COLO829 (cell line): ENCODE measurements at regions not wholly inside any gene's neighbourhood (a gene's known extent, or its start where the extent isn't known, plus 50 kb on each side); places are given as distances from the start of the nearest gene placed in this dataset.

Source experiments
- DNase-seq: peaks from one replicate; pipeline ENCODE4 v3.0.0; 2012; ENCODE audit warnings: low spot score

GRCh38 chr11:95717314-95717713 is 72.3 kb downstream of the FAM76B start:
- DNase-seq: no peak

GRCh38 chr11:95716266-95716665 is 73.3 kb downstream of the FAM76B start:
- peak; percentile 43 for DNase-seq

DNA sequence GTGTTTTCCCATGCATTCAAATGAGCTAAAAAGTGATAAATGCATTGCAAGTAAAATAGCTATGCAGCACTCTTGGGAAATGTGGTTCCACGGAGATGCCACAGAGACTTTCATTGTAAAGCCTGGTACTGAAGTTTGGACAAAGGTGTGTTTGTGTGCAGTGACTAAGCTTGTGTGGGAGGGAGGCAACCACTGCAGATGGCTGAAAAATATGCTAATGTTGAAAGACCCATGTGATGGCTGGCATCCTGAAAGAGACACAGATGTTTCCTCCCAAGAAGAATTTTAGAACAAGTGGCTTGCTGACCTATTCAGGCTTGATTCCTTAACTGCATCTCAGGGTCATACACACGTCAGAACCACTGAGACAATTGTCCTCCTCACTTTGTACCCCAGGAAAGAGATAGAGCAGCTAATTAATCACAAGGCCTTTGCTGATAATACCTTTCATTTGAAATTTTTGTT is 73.8 kb downstream of the FAM76B start:
- peak; percentile 80 for DNase-seq

DNA sequence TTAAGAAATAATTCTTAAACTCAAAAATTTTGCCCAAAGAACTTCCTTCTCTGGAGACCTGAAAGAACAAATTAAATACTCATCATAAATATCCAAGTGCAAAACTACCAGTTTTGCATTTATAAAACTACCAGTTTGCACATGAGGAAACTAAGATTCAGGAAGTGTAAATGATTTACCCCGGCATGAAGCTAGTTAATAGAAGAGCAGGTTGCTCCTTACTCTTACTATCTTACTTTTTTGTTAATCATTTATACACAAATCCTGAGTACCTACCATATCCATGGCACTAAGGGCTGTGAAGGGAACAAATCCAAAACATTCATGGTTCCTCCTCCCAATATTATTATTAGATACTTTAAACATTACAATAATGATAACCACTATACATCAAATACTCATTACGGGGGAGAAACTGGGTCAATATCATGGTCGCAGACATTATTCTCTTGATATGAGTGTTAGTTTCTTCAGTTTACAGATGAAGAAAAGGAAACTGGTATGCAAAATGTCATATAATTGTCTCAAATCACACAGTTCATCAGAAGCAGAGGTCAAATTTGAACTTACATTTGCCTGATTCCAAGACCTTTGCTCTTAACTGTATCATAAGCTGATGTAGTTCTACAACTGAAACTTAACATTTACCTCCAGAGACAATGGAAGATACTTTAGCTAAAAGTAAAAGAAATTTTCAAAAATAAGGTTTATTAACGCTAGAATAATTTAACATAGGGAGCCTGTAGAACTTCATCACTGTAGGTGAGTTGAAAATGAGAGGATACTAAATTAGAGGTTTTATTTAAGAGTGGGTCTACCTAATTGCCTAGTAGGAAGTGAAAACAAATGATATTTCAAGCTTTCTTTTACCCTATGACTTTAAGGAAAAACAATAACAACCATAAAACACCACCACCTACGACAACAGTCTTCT is 74.5 kb downstream of the FAM76B start:
- no peak for DNase-seq

DNA sequence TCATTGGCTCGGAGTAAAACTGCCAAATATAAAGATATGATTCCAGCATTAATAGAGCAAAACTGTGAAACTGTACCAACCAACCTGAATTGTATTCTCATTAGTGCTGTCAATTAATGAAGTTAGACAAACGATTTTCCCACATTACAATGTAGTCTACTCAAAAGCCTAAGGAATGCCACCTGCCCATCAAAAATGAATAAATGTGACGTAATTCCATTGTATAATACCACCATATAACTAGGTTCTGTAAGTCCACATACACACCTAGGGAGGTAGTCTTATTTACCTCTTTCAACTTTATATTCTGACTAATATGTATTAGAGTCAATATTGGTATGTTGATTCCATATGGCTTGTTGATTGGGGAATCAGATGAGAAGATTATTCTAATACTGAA is 76.2 kb downstream of the FAM76B start:
- DNase-seq: no peak

GRCh38 chr11:95711945-95712221 is 77.7 kb downstream of the FAM76B start:
- DNase-seq: no peak

DNA sequence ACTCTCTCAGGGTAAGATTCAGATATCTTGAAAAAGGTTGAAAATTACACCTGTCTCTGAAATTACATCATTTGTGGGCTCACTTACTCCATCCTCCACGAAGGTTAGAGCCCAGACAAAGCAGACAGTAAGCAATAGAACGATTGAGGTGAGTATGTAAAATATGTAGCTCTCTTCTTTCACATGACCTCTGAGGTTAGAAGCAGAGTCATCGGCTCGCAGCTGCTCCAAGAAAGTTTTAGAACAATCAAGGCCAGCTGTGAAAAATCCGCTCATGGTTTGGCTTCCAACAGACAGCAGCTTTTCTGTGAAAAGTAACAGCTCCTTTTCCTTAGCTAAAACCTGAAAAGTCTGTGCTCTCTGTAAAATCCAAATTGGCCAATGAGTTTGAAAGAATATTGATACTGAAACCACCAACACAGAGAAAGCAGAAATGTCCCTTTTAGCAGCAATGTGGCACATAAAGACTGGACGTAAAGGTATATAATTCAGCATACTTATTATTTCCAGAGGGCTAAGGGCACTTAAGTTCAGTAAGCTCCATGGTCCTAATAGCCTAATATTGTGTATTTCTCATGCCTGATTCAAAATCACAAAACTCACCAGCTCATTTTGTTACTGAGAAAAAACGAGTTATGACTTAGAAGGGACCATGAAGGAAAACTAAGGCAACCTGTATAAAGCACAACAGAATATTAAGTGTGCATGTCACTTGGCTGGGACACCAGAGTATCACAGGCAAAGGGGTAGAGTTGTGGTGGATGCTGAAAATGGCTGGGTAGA is 78.2 kb downstream of the FAM76B start:
- no peak for DNase-seq

- DNase-seq: no peak
These were observed 80.9 kb downstream of the FAM76B start for GRCh38 chr11:95708681-95709080.

- DNase-seq: no peak
These were observed 82.6 kb downstream of the FAM76B start for GRCh38 chr11:95706974-95707387.

DNA sequence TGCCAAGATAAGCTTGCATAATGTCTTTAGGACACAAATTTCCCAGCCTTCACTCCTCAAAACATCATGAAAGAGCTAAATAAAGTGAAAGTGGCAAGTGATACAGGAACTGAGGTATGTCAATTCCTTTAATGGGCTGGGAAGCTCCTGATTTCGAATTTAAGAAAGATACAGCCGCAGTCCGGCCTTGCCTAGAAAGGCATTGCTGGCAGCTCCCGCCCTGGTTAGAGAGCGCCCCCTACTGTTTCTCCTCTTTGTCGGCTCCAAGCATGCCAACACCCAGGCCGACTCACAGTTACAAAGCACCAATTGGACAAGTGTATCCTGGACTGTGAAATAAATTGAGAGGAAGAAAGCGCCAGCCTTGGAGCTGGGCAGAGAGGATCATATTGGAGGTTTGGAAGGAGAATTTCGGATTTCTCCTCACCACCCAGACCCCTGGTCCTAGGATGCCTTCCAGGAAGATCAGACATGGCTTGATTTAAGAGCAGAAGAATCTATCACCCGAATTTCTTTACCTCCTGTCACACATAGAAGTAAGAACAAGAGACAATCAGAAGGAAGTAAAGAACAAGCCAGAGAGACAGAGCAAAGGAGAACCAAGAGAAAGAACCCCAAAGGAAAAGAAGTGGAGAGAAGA is 84.0 kb downstream of the FAM76B start:
- peak; percentile 66 for DNase-seq

- DNase-seq: no peak
These were observed 84.7 kb downstream of the FAM76B start for GRCh38 chr11:95704865-95705264.

- DNase-seq: no peak
These were observed 86.5 kb downstream of the FAM76B start for GRCh38 chr11:95703049-95703448.

DNA sequence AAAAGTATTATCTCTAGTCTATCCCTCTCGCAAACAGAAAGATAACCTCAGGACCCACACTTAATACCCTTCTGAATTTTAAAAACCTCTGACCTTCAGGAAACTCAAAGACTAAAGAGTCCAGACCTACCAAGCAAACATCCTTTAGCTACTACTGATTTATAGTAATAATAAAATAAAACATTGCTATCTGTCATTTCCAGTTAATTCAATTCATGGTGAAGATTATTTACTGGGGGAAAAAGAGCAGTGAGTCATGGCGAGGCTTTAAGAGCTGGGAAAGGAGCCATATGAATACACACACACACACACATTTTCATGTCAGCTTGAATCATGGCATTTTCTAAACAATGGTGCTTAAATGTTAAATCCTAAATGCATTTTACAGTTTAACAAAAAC is 87.1 kb downstream of the FAM76B start:
- DNase-seq: peak; percentile 78

DNA sequence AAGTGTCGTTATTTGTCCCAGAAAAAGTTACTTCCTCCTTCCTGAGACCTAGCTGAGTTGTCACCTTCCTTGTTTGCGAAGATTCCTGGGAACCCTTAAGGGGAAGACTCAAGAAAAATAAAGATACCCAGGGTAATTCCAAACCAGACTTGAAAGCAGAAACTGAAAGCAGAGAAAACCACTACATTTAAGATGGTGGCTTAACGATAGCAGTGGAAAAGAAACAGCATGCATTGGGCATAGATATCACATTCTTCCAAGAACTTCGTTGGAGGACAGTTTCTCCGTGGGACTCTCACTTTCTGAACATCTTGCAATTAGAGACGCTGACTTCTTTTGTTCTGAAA is 89.1 kb downstream of the FAM76B start:
- no peak for DNase-seq

GRCh38 chr11:95699631-95700470 is 89.7 kb downstream of the FAM76B start:
- DNase-seq: peak; percentile 68

GRCh38 chr11:95698676-95699557 is 90.7 kb downstream of the FAM76B start:
- DNase-seq: peak; percentile 85

- DNase-seq: no peak
These were observed 91.8 kb downstream of the FAM76B start for GRCh38 chr11:95697614-95698408.

- no peak for DNase-seq
These were observed 94.4 kb downstream of the FAM76B start for GRCh38 chr11:95695181-95695580.

- no peak for DNase-seq
These were observed 96.3 kb downstream of the FAM76B start for GRCh38 chr11:95693298-95693697.
